Astrocyte (in vitro differentiated cells and primary cell): ENCODE measurements at regions not wholly inside any gene's neighbourhood (a gene's known extent, or its start where the extent isn't known, plus 50 kb on each side); places are given as distances from the start of the nearest gene placed in this dataset.

Source experiments
- EZH2 ChIP-seq: IDR thresholded peaks from 2 replicates; pipeline ENCODE4 v1.6.1; 2012; ENCODE audit warnings: mild to moderate bottlenecking, low read length, inconsistent platforms; ENCODE audit not compliant: insufficient read depth
- TF ChIP-seq, protein P1 (sequence below): IDR thresholded peaks from 2 replicates; pipeline ENCODE4 v1.5.1; 2011; ENCODE audit warnings: low read depth, mild to moderate bottlenecking, inconsistent platforms, low read length, moderate library complexity; ENCODE audit not compliant: insufficient read depth

- TF ChIP-seq, protein P1, sequence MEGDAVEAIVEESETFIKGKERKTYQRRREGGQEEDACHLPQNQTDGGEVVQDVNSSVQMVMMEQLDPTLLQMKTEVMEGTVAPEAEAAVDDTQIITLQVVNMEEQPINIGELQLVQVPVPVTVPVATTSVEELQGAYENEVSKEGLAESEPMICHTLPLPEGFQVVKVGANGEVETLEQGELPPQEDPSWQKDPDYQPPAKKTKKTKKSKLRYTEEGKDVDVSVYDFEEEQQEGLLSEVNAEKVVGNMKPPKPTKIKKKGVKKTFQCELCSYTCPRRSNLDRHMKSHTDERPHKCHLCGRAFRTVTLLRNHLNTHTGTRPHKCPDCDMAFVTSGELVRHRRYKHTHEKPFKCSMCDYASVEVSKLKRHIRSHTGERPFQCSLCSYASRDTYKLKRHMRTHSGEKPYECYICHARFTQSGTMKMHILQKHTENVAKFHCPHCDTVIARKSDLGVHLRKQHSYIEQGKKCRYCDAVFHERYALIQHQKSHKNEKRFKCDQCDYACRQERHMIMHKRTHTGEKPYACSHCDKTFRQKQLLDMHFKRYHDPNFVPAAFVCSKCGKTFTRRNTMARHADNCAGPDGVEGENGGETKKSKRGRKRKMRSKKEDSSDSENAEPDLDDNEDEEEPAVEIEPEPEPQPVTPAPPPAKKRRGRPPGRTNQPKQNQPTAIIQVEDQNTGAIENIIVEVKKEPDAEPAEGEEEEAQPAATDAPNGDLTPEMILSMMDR, result no peak
- no peak for TF ChIP-seq EZH2
Observed at GRCh38 chr12:46472893-46473633, 100.5 kb upstream of the SLC38A2 start.
